ENCODE measurements at regions not wholly inside any gene's neighbourhood (a gene's known extent, or its start where the extent isn't known, plus 50 kb on each side); places are given as distances from the start of the nearest gene placed in this dataset.
"Not testable (repeated sequence)": the region's sequence is repeated elsewhere in the genome, so short reads cannot be mapped to it uniquely, and the experiment has no call there.

- FAIRE-seq (no peak), DNase-seq (ENCODE audit: insufficient read length) (no peak)
- TF ChIP-seq POLR2AphosphoS5 (IDR thresholded peaks at IDR 0.05; ENCODE audit: low read depth, low read length) (no peak), TAF1 (IDR thresholded peaks at IDR 0.05; ENCODE audit: borderline replicate concordance, low read depth, low read length) (no peak), POLR2A (IDR thresholded peaks at IDR 0.05; ENCODE audit: low read depth, low read length) (no peak)
Measured at GRCh38 chr16:60949800-60950199, 1086.4 kb downstream of the CDH8 start.

GRCh38 chr16:60945225-60945624 lies 1091.0 kb downstream of the CDH8 start:
- TF ChIP-seq POLR2A (IDR thresholded peaks at IDR 0.05; ENCODE audit: low read depth, low read length) (no peak), POLR2AphosphoS5 (IDR thresholded peaks at IDR 0.05; ENCODE audit: low read depth, low read length) (no peak), TAF1 (IDR thresholded peaks at IDR 0.05; ENCODE audit: borderline replicate concordance, low read depth, low read length) (no peak)
- no peak for DNase-seq (ENCODE audit: insufficient read length)

GRCh38 chr16:60936189-60936588 lies 1100.0 kb downstream of the CDH8 start:
- not testable (repeated sequence) for DNase-seq (ENCODE audit: insufficient read length); FAIRE-seq

More at GRCh38 chr16:60945225-60945624, 1091.0 kb downstream of the CDH8 start:
- no peak for FAIRE-seq

DNA sequence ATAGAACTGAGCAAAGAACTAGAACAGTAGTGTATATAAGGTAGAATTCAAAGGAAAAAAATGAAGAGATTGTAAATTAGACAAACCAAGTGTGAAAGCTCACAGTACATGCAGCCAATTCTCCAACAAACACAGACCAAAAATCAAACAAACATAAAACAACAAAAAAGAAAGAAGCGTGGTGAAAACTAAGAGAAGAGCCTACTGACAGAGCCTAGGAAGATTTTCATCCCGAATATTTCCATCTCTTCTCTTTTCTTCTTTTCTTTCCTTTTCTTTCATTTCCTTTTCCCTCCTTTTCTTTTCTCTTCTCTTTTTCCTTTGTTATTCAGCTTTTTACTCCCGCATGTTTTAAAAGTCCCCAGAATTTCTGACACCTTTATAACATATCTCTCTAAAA lies 1103.6 kb downstream of the CDH8 start:
- FAIRE-seq (no peak), DNase-seq (ENCODE audit: insufficient read length) (no peak)
- TF ChIP-seq POLR2AphosphoS5 (IDR thresholded peaks at IDR 0.05; ENCODE audit: low read depth, low read length) (no peak), POLR2A (IDR thresholded peaks at IDR 0.05; ENCODE audit: low read depth, low read length) (no peak), TAF1 (IDR thresholded peaks at IDR 0.05; ENCODE audit: borderline replicate concordance, low read depth, low read length) (no peak)

- DNase-seq (ENCODE audit: insufficient read length) (no peak), FAIRE-seq (no peak)
- no peak for TF ChIP-seq POLR2A (IDR thresholded peaks at IDR 0.05; ENCODE audit: low read depth, low read length)
- TF ChIP-seq TAF1 (IDR thresholded peaks at IDR 0.05; ENCODE audit: borderline replicate concordance, low read depth, low read length): no peak
- no peak for TF ChIP-seq POLR2AphosphoS5 (IDR thresholded peaks at IDR 0.05; ENCODE audit: low read depth, low read length)
Measured at GRCh38 chr16:60930291-60930690, 1105.9 kb downstream of the CDH8 start.

DNA sequence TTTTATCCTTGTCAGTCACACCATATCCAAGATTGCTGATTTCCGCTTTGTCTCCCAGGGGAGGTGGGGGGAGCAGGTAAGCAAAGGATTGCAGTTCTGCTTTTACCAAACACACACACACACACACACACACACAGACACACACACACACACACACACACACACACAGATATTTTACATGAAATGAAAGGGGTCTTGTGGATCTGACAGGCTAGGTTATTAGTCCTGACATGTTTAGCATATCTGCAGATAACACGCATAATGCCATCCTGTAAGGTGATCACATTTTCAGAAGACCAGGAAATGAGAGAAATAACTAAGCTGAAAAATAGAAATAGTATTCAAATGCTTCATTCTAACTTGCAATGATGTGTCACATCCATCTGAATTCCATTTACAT lies 1113.3 kb downstream of the CDH8 start:
- FAIRE-seq (no peak), DNase-seq (ENCODE audit: insufficient read length) (no peak)
- TF ChIP-seq TAF1 (IDR thresholded peaks at IDR 0.05; ENCODE audit: borderline replicate concordance, low read depth, low read length): no peak
- no peak for TF ChIP-seq POLR2AphosphoS5 (IDR thresholded peaks at IDR 0.05; ENCODE audit: low read depth, low read length)
- TF ChIP-seq POLR2A (IDR thresholded peaks at IDR 0.05; ENCODE audit: low read depth, low read length): no peak

DNA sequence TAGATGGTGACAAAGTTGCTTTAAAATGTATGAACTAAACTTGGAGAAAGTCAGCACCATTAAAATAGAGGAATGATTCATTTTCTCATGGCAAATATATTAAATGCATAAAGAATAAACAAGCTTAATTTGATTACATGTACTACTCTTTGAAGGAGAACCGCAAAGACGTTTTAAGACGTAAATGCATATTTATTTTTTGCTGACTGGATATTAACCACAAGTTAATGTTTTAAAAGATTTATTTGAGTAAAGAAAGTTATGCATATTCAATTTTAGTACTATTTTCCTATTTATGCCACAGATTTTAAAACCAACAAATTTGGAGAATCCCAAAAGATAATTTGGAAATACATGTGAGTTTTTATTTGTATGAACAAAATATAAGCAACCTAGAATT lies 1121.9 kb downstream of the CDH8 start:
- FAIRE-seq (no peak), DNase-seq (ENCODE audit: insufficient read length) (no peak)
- TF ChIP-seq TAF1 (IDR thresholded peaks at IDR 0.05; ENCODE audit: borderline replicate concordance, low read depth, low read length) (no peak), POLR2A (IDR thresholded peaks at IDR 0.05; ENCODE audit: low read depth, low read length) (no peak), POLR2AphosphoS5 (IDR thresholded peaks at IDR 0.05; ENCODE audit: low read depth, low read length) (no peak)

- FAIRE-seq (no peak), DNase-seq (ENCODE audit: insufficient read length) (no peak)
- TF ChIP-seq TAF1 (IDR thresholded peaks at IDR 0.05; ENCODE audit: borderline replicate concordance, low read depth, low read length) (no peak), POLR2AphosphoS5 (IDR thresholded peaks at IDR 0.05; ENCODE audit: low read depth, low read length) (no peak), POLR2A (IDR thresholded peaks at IDR 0.05; ENCODE audit: low read depth, low read length) (no peak)
Measured at GRCh38 chr16:60907645-60908044, 1128.6 kb downstream of the CDH8 start.

GRCh38 chr16:60905811-60906210 lies 1130.4 kb downstream of the CDH8 start:
- FAIRE-seq (no peak), DNase-seq (ENCODE audit: insufficient read length) (no peak)
- TF ChIP-seq POLR2A (IDR thresholded peaks at IDR 0.05; ENCODE audit: low read depth, low read length): no peak
- TF ChIP-seq TAF1 (IDR thresholded peaks at IDR 0.05; ENCODE audit: borderline replicate concordance, low read depth, low read length): no peak
- no peak for TF ChIP-seq POLR2AphosphoS5 (IDR thresholded peaks at IDR 0.05; ENCODE audit: low read depth, low read length)

GRCh38 chr16:60902114-60902513 lies 1134.1 kb downstream of the CDH8 start:
- FAIRE-seq: no peak

DNA sequence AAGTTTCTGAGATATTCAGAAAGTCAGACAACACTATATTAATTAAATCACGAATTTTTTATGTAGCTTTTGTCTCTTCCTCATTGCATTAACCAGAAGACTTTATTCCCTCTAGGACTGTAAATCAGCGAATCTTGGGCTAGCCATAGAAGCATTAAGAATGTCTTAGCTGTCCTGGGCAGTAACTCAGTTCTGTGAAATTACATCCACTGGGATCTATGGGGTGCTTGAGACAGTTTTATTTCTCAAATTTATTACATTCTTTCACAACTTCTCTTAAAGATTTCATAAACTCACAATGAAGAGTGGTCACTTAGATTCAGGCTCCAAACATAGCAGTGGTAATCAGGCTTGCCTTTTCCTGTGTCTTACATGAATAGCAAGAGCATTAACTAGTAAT lies 1153.4 kb downstream of the CDH8 start:
- no peak for FAIRE-seq
- DNase-seq (ENCODE audit: insufficient read length): no peak
- TF ChIP-seq TAF1 (IDR thresholded peaks at IDR 0.05; ENCODE audit: borderline replicate concordance, low read depth, low read length) (no peak), POLR2A (IDR thresholded peaks at IDR 0.05; ENCODE audit: low read depth, low read length) (no peak), POLR2AphosphoS5 (IDR thresholded peaks at IDR 0.05; ENCODE audit: low read depth, low read length) (no peak)

More at GRCh38 chr16:60902114-60902513, 1134.1 kb downstream of the CDH8 start:
- TF ChIP-seq TAF1 (IDR thresholded peaks at IDR 0.05; ENCODE audit: borderline replicate concordance, low read depth, low read length) (no peak), POLR2AphosphoS5 (IDR thresholded peaks at IDR 0.05; ENCODE audit: low read depth, low read length) (no peak)
- DNase-seq (ENCODE audit: insufficient read length): no peak

DNA sequence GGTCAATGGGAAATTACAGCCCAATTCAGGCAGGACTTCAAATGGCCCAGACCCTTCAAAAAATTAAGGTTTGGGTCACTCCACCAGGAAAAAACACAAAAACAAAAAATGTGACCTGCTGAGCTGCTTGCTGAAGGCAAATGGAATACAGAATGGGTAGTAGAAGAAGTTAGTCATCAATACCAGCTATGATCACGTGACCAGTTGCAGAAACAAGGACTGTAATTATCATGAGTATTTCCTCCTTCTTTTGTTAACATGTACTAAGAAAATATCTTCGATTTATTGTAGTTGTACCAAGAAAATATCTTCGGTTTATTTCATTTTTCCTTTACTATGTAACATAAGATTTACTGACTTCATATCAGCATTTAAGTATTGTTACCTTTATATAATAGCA lies 1183.6 kb downstream of the CDH8 start:
- FAIRE-seq (no peak), DNase-seq (ENCODE audit: insufficient read length) (no peak)
- TF ChIP-seq POLR2A (IDR thresholded peaks at IDR 0.05; ENCODE audit: low read depth, low read length) (no peak), POLR2AphosphoS5 (IDR thresholded peaks at IDR 0.05; ENCODE audit: low read depth, low read length) (no peak), TAF1 (IDR thresholded peaks at IDR 0.05; ENCODE audit: borderline replicate concordance, low read depth, low read length) (no peak)

DNA sequence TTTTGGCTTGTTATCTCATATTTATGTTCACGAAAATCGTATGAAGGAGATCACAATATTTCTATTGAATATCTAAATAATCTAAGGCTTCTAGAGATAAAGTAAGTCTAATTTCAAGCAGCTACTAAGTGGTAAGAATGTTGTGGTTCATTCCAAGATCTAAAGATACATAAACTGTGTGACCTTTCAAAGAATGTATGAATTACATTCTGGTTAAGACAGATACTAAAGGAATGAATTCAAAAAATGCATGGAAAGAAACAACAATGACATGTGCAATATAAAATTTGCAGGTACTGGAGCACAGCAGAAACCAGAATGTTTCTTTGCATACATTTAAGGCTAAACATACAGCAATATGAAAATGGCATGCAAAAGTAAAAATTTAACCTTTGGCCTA lies 1214.6 kb downstream of the CDH8 start:
- no peak for TF ChIP-seq TAF1 (IDR thresholded peaks at IDR 0.05; ENCODE audit: borderline replicate concordance, low read depth, low read length)
- TF ChIP-seq POLR2A (IDR thresholded peaks at IDR 0.05; ENCODE audit: low read depth, low read length): no peak
- no peak for TF ChIP-seq POLR2AphosphoS5 (IDR thresholded peaks at IDR 0.05; ENCODE audit: low read depth, low read length)
- no peak for DNase-seq (ENCODE audit: insufficient read length)
- no peak for FAIRE-seq

All from GM12892 (cell line).